Adipocyte (in vitro differentiated cells): ENCODE measurements at regions not wholly inside any gene's neighbourhood (a gene's known extent, or its start where the extent isn't known, plus 50 kb on each side); places are given as distances from the start of the nearest gene placed in this dataset.

ENCODE experiments used
- DNase-seq: peaks from one replicate; pipeline ENCODE4 v3.0.0-alpha.2; 2015; ENCODE audit warnings: low read depth
- H3K27me3 ChIP-seq: replicated peaks from 2 replicates; pipeline ENCODE4 v1.7.0; 2013; ENCODE audit warnings: mild to moderate bottlenecking, low read length, moderate library complexity; ENCODE audit not compliant: control insufficient read depth, insufficient read depth
- H3K36me3 ChIP-seq: 2 replicates; pipeline ENCODE4 v1.7.0; 2013; ENCODE audit warnings: low read length, mild to moderate bottlenecking, moderate library complexity; ENCODE audit not compliant: control insufficient read depth, insufficient read depth, severe bottlenecking
- H3K4me1 ChIP-seq: 2 replicates; pipeline ENCODE4 v1.7.0; 2013; ENCODE audit warnings: mild to moderate bottlenecking, low read length, moderate library complexity; ENCODE audit not compliant: control insufficient read depth, insufficient read depth
- H3K4me3 ChIP-seq: 2 replicates; pipeline ENCODE4 v1.7.0; 2013; ENCODE audit warnings: mild to moderate bottlenecking, low read length, moderate library complexity
- H3K9ac ChIP-seq: 2 replicates; pipeline ENCODE4 v1.7.0; 2013; ENCODE audit warnings: mild to moderate bottlenecking, low read length, moderate library complexity
- H3K9me3 ChIP-seq: 2 replicates; pipeline ENCODE4 v1.7.0; 2013; ENCODE audit warnings: mild to moderate bottlenecking, low read length, moderate library complexity; ENCODE audit not compliant: control insufficient read depth

- Histone ChIP-seq H3K27me3 (no peaks in the 10 kb centered on the region), H3K4me3 (no peak overlapping the region), H3K9ac (no peak overlapping the region), H3K9me3 (no peaks in the 10 kb centered on the region), H3K36me3 (no peaks in the 10 kb centered on the region), H3K4me1 (peaks cover 4% of the 10 kb centered on the region)
- peak; percentile 40 for DNase-seq
Observed at GRCh38 chr5:130710596-130710995, 454.5 kb downstream of the HINT1 start.

GRCh38 chr5:130708754-130709153 lies 456.3 kb downstream of the HINT1 start:
- H3K9ac ChIP-seq: no peak overlapping the region
- H3K9me3 ChIP-seq: no peaks in the 10 kb centered on the region
- peaks cover 4% of the 10 kb centered on the region for H3K4me1 ChIP-seq
- DNase-seq: no peak
- H3K4me3 ChIP-seq: no peak overlapping the region
- no peaks in the 10 kb centered on the region for H3K27me3 ChIP-seq
- no peaks in the 10 kb centered on the region for H3K36me3 ChIP-seq

DNA sequence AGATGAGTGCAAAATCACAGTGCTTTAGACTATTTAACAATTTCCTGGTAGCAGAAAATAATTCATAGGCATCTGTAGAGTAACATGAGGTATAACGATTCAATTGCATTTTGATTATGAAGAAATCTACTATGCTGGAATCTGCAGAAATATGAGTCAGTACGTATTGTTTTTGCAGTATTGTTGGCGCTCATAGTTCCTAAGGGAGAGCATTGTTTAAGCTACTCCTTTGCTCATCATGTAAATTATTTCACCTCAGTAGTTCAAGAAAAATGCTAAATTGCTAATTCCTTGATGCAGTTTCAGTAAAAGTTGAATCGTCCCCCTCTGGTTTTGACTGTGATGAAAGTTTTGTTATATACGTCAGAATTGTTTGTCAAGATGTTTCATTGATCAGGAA lies 458.4 kb downstream of the HINT1 start:
- Histone ChIP-seq H3K9me3 (peaks cover 4% of the 10 kb centered on the region), H3K27me3 (no peaks in the 10 kb centered on the region), H3K36me3 (no peaks in the 10 kb centered on the region), H3K4me1 (peaks cover 4% of the 10 kb centered on the region), H3K9ac (no peak overlapping the region), H3K4me3 (no peak overlapping the region)
- DNase-seq: no peak

GRCh38 chr5:130705368-130705767 lies 459.7 kb downstream of the HINT1 start:
- Histone ChIP-seq H3K9ac (no peak overlapping the region), H3K27me3 (no peaks in the 10 kb centered on the region)

GRCh38 chr5:130693509-130693908 lies 471.5 kb downstream of the HINT1 start:
- Histone ChIP-seq H3K27me3 (no peaks in the 10 kb centered on the region), H3K9ac (no peak overlapping the region)

More at GRCh38 chr5:130705368-130705767, 459.7 kb downstream of the HINT1 start:
- Histone ChIP-seq H3K9me3 (peaks cover 4% of the 10 kb centered on the region), H3K4me1 (peaks cover 4% of the 10 kb centered on the region), H3K4me3 (no peak overlapping the region), H3K36me3 (no peaks in the 10 kb centered on the region)
- DNase-seq: no peak

DNA sequence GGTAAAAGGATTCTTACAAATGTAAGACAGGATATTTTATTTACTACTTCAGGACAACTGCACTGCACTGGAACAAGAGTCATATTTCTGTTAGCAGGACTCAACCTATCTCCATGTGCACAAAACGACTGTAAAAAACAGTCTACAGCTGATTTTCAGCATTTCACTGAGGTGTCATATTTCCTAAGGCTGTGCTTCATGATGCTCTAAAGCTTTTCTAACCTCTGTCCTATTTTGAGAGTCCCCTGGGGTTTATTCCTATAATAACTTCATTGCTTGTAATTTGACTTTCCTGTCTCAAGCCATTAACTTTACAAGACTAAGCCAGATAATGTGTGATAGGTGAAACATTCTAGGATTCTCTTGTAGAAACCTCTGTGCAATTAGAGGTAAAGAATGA lies 472.3 kb downstream of the HINT1 start:
- H3K36me3 ChIP-seq: no peaks in the 10 kb centered on the region
- no peak overlapping the region for H3K9ac ChIP-seq
- H3K4me1 ChIP-seq: peaks cover 17% of the 10 kb centered on the region
- peak; percentile 73 for DNase-seq
- H3K27me3 ChIP-seq: no peaks in the 10 kb centered on the region
- no peak overlapping the region for H3K4me3 ChIP-seq
- no peaks in the 10 kb centered on the region for H3K9me3 ChIP-seq

More at GRCh38 chr5:130693509-130693908, 471.5 kb downstream of the HINT1 start:
- Histone ChIP-seq H3K36me3 (no peaks in the 10 kb centered on the region), H3K4me3 (no peak overlapping the region), H3K4me1 (peaks cover 17% of the 10 kb centered on the region), H3K9me3 (no peaks in the 10 kb centered on the region)
- DNase-seq: no peak

- H3K4me3 ChIP-seq: no peak overlapping the region
- H3K9me3 ChIP-seq: no peaks in the 10 kb centered on the region
- no peaks in the 10 kb centered on the region for H3K36me3 ChIP-seq
- no peak for DNase-seq
- no peaks in the 10 kb centered on the region for H3K27me3 ChIP-seq
- no peak overlapping the region for H3K9ac ChIP-seq
- H3K4me1 ChIP-seq: peaks cover 17% of the 10 kb centered on the region
Observed at GRCh38 chr5:130689831-130690230, 475.2 kb downstream of the HINT1 start.

DNA sequence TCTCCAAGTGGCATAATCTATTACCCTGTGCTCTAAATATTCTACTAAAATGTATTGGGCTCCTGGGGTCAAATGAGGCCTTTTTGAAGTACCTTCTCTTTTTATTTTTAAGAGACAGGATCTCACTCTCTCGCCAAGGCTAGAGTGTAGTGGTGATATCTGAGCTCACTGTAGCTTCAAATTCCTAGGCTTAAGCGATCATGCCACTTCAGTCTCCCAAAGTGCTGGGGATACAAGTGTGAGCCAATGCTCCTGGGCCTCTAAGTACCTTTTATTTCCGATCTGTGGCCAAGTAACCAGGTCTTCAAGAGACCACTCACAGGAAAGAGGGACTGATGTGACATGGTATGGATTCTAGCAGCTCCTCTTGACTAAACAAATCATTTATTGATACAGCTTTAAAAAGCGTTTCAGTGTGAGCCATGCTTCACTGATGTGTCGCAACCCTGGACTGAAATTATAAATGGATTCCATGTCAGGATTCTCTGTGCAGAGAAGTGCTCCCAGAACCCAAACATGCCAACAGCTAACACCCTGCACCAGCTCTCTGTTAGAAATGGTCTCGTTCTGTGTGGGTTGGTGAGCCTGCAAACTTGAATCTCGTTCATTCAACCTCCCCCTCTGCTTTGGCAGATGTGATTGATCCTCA lies 477.8 kb downstream of the HINT1 start:
- no peak for DNase-seq
- Histone ChIP-seq H3K9me3 (no peaks in the 10 kb centered on the region), H3K4me3 (no peak overlapping the region), H3K9ac (no peak overlapping the region), H3K4me1 (peaks cover under 1% of the 10 kb centered on the region), H3K36me3 (no peaks in the 10 kb centered on the region), H3K27me3 (no peaks in the 10 kb centered on the region)

- H3K9ac ChIP-seq: no peak overlapping the region
- H3K9me3 ChIP-seq: peaks cover 5% of the 10 kb centered on the region
- H3K4me1 ChIP-seq: no peaks in the 10 kb centered on the region
- H3K36me3 ChIP-seq: no peaks in the 10 kb centered on the region
- H3K4me3 ChIP-seq: no peak overlapping the region
- no peak for DNase-seq
- H3K27me3 ChIP-seq: no peaks in the 10 kb centered on the region
Observed at GRCh38 chr5:130678637-130679036, 486.4 kb downstream of the HINT1 start.

- no peaks in the 10 kb centered on the region for H3K27me3 ChIP-seq
- no peaks in the 10 kb centered on the region for H3K36me3 ChIP-seq
- H3K4me3 ChIP-seq: no peak overlapping the region
- no peak overlapping the region for H3K9ac ChIP-seq
- no peaks in the 10 kb centered on the region for H3K9me3 ChIP-seq
- H3K4me1 ChIP-seq: no peaks in the 10 kb centered on the region
- no peak for DNase-seq
Observed at GRCh38 chr5:130666462-130666861, 498.6 kb downstream of the HINT1 start.

DNA sequence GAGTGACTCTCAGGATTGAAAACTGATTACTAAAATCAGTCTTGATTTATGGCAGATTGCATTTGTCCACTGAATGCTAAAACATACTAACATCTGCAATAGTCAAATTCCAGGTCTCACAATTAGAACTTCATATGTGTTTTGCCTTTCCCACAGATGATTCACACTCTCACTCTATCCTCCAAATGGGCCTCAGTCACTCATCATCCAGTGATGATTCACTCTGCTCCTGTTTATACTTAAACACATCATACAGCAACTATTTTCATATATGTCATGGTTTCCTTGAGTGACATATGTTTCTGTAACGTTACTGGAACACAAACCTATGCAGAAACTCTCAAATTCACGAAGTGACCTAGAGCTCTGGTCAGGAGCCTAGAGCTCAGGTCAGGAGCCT lies 512.9 kb downstream of the HINT1 start:
- H3K36me3 ChIP-seq: no peaks in the 10 kb centered on the region
- no peaks in the 10 kb centered on the region for H3K27me3 ChIP-seq
- DNase-seq: peak; percentile 69
- peaks cover 5% of the 10 kb centered on the region for H3K4me1 ChIP-seq
- no peaks in the 10 kb centered on the region for H3K9me3 ChIP-seq
- no peak overlapping the region for H3K9ac ChIP-seq
- no peak overlapping the region for H3K4me3 ChIP-seq

- H3K4me3 ChIP-seq: no peak overlapping the region
- DNase-seq: no peak
- H3K9ac ChIP-seq: no peak overlapping the region
- H3K36me3 ChIP-seq: no peaks in the 10 kb centered on the region
- no peaks in the 10 kb centered on the region for H3K9me3 ChIP-seq
- H3K4me1 ChIP-seq: peaks cover 5% of the 10 kb centered on the region
- no peaks in the 10 kb centered on the region for H3K27me3 ChIP-seq
Observed at GRCh38 chr5:130651440-130651839, 513.6 kb downstream of the HINT1 start.
